Activated T-cell treated with anti-CD3 and anti-CD28 coated beads, Interleukin-2, amount 50 U/mL, for 4 hours (primary cell): ENCODE measurements at regions not wholly inside any gene's neighbourhood (a gene's known extent, or its start where the extent isn't known, plus 50 kb on each side); places are given as distances from the start of the nearest gene placed in this dataset.

Experiments
- ATAC-seq, 2 donors: fragments of 200-7000 bp; cut with Tn5 transposase; one replicate each; pipeline ENCODE4 v1.10.0; 2021
- DNase-seq: peaks from one replicate; pipeline ENCODE4 v3.0.0-alpha.2; 2020
- H3K27me3 Mint-ChIP-seq: one replicate; pipeline ENCODE4 v1.8.0; 2021; ENCODE audit warnings: low read depth, mixed read lengths
- H3K36me3 Mint-ChIP-seq: one replicate; pipeline ENCODE4 v1.8.0; 2022; ENCODE audit warnings: mixed read lengths; ENCODE audit not compliant: insufficient read depth
- H3K4me1 Mint-ChIP-seq: one replicate; pipeline ENCODE4 v1.8.0; 2021; ENCODE audit warnings: low read depth, mixed read lengths
- H3K4me3 Mint-ChIP-seq: one replicate; pipeline ENCODE4 v1.8.0; 2021; ENCODE audit warnings: mild to moderate bottlenecking, moderate library complexity, mixed read lengths
- H3K9me3 Mint-ChIP-seq: one replicate; pipeline ENCODE4 v1.8.0; 2021; ENCODE audit warnings: mixed read lengths

GRCh38 chr2:16287831-16288230, 347.5 kb downstream of the MYCN start:
- Mint-ChIP-seq H3K9me3 (no peaks in the 10 kb centered on the region), H3K36me3 (no peaks in the 10 kb centered on the region), H3K27me3 (peaks cover 3% of the 10 kb centered on the region), H3K4me1 (no peaks in the 10 kb centered on the region), H3K4me3 (no peak overlapping the region)
- ATAC-seq (no peak), DNase-seq (no peak)

GRCh38 chr2:16287281-16287680, 346.9 kb downstream of the MYCN start:
- H3K36me3 Mint-ChIP-seq = no peaks in the 10 kb centered on the region
- H3K9me3 Mint-ChIP-seq = no peaks in the 10 kb centered on the region
- no peak for DNase-seq
- H3K27me3 Mint-ChIP-seq = peaks cover 3% of the 10 kb centered on the region
- H3K4me1 Mint-ChIP-seq = no peaks in the 10 kb centered on the region
- no peak for ATAC-seq
- no peak overlapping the region for H3K4me3 Mint-ChIP-seq

- Mint-ChIP-seq H3K27me3 (peaks cover 3% of the 10 kb centered on the region), H3K4me1 (no peaks in the 10 kb centered on the region), H3K9me3 (no peaks in the 10 kb centered on the region), H3K36me3 (no peaks in the 10 kb centered on the region), H3K4me3 (no peak overlapping the region)
- no peak for DNase-seq
- no peak for ATAC-seq
These were observed 345.6 kb downstream of the MYCN start for GRCh38 chr2:16285813-16286510.

GRCh38 chr2:16284941-16285625, 344.7 kb downstream of the MYCN start:
- Mint-ChIP-seq H3K4me3 (no peak overlapping the region), H3K9me3 (no peaks in the 10 kb centered on the region), H3K36me3 (no peaks in the 10 kb centered on the region), H3K27me3 (peaks cover 3% of the 10 kb centered on the region), H3K4me1 (no peaks in the 10 kb centered on the region)
- ATAC-seq (no peak), DNase-seq (no peak)

GRCh38 chr2:16283071-16283850, 342.9 kb downstream of the MYCN start:
- no peaks in the 10 kb centered on the region for H3K36me3 Mint-ChIP-seq
- H3K4me1 Mint-ChIP-seq = no peaks in the 10 kb centered on the region
- H3K27me3 Mint-ChIP-seq = no peaks in the 10 kb centered on the region

GRCh38 chr2:16282511-16282910, 342.2 kb downstream of the MYCN start:
- H3K4me1 Mint-ChIP-seq = no peaks in the 10 kb centered on the region
- DNase-seq (no peak), ATAC-seq (no peak)
- no peak overlapping the region for H3K4me3 Mint-ChIP-seq
- no peaks in the 10 kb centered on the region for H3K27me3 Mint-ChIP-seq
- H3K9me3 Mint-ChIP-seq = no peaks in the 10 kb centered on the region
- no peaks in the 10 kb centered on the region for H3K36me3 Mint-ChIP-seq

More at GRCh38 chr2:16283071-16283850, 342.9 kb downstream of the MYCN start:
- ATAC-seq (no peak), DNase-seq (no peak)
- no peaks in the 10 kb centered on the region for H3K9me3 Mint-ChIP-seq
- no peak overlapping the region for H3K4me3 Mint-ChIP-seq

GRCh38 chr2:16281451-16282335, 341.3 kb downstream of the MYCN start:
- Mint-ChIP-seq H3K36me3 (no peaks in the 10 kb centered on the region), H3K4me3 (no peak overlapping the region), H3K4me1 (no peaks in the 10 kb centered on the region), H3K9me3 (no peaks in the 10 kb centered on the region), H3K27me3 (no peaks in the 10 kb centered on the region)
- DNase-seq = no peak
- no peak for ATAC-seq

GRCh38 chr2:16280081-16280480, 339.7 kb downstream of the MYCN start:
- Mint-ChIP-seq H3K36me3 (no peaks in the 10 kb centered on the region), H3K4me3 (no peak overlapping the region), H3K4me1 (no peaks in the 10 kb centered on the region), H3K9me3 (no peaks in the 10 kb centered on the region), H3K27me3 (no peaks in the 10 kb centered on the region)
- DNase-seq (no peak), ATAC-seq (no peak)

GRCh38 chr2:16279641-16280040, 339.3 kb downstream of the MYCN start:
- Mint-ChIP-seq H3K4me1 (no peaks in the 10 kb centered on the region), H3K27me3 (no peaks in the 10 kb centered on the region), H3K9me3 (no peaks in the 10 kb centered on the region), H3K36me3 (no peaks in the 10 kb centered on the region), H3K4me3 (no peak overlapping the region)
- ATAC-seq = no peak
- DNase-seq = no peak

GRCh38 chr2:16279201-16279570, 338.8 kb downstream of the MYCN start:
- no peaks in the 10 kb centered on the region for H3K27me3 Mint-ChIP-seq
- no peak for DNase-seq
- ATAC-seq = no peak
- no peak overlapping the region for H3K4me3 Mint-ChIP-seq
- H3K9me3 Mint-ChIP-seq = no peaks in the 10 kb centered on the region
- H3K4me1 Mint-ChIP-seq = no peaks in the 10 kb centered on the region
- no peaks in the 10 kb centered on the region for H3K36me3 Mint-ChIP-seq

- Mint-ChIP-seq H3K9me3 (no peaks in the 10 kb centered on the region), H3K4me3 (no peak overlapping the region), H3K4me1 (no peaks in the 10 kb centered on the region), H3K27me3 (no peaks in the 10 kb centered on the region), H3K36me3 (no peaks in the 10 kb centered on the region)
- no peak for DNase-seq
- no peak for ATAC-seq
These were observed 338.3 kb downstream of the MYCN start for GRCh38 chr2:16278421-16279200.

GRCh38 chr2:16277117-16277516, 336.8 kb downstream of the MYCN start:
- peak in 1 of 2 donors; percentile 52 for ATAC-seq
- no peak overlapping the region for H3K4me3 Mint-ChIP-seq
- peaks cover 2% of the 10 kb centered on the region for H3K27me3 Mint-ChIP-seq
- H3K36me3 Mint-ChIP-seq = no peaks in the 10 kb centered on the region
- H3K9me3 Mint-ChIP-seq = no peaks in the 10 kb centered on the region
- DNase-seq = no peak
- H3K4me1 Mint-ChIP-seq = no peaks in the 10 kb centered on the region

GRCh38 chr2:16275661-16276060, 335.3 kb downstream of the MYCN start:
- no peaks in the 10 kb centered on the region for H3K9me3 Mint-ChIP-seq
- H3K4me3 Mint-ChIP-seq = no peak overlapping the region
- ATAC-seq (no peak), DNase-seq (no peak)
- no peaks in the 10 kb centered on the region for H3K36me3 Mint-ChIP-seq
- peaks cover 2% of the 10 kb centered on the region for H3K27me3 Mint-ChIP-seq
- H3K4me1 Mint-ChIP-seq = no peaks in the 10 kb centered on the region
